HPDE6-E6E7 (cell line): ENCODE measurements at regions not wholly inside any gene's neighbourhood (a gene's known extent, or its start where the extent isn't known, plus 50 kb on each side); places are given as distances from the start of the nearest gene placed in this dataset.
A peak's percentile ranks its signal among the peaks of the same experiment; 100 is the strongest.
"Not testable (repeated sequence)": the region's sequence is repeated elsewhere in the genome, so short reads cannot be mapped to it uniquely, and the experiment has no call there.

Experiments used
- DNase-seq: peaks from one replicate; pipeline ENCODE4 v3.0.0; 2011; ENCODE audit warnings: missing footprints; ENCODE audit errors: extremely low spot score

DNA sequence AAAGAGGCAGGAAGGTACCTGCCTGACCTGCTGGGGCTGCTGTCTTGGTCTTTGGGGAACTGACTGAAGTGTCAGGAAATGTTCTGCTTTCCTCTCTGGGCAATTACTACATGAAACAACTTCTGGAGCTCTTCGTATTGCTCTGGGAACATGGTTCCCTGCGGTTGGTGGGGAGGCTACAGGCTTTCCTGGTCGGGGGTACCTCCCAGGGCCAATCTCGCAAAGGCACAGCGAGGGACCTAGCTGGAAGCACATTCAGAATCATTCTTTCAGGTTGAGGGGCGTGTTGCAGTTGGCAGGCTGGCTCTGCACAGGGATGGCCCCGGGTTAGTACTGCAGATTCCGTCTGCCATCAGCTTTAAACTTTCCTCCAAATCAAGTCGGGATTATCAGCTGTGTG, 88.9 kb upstream of the RANBP3L start:
- no peak for DNase-seq

DNA sequence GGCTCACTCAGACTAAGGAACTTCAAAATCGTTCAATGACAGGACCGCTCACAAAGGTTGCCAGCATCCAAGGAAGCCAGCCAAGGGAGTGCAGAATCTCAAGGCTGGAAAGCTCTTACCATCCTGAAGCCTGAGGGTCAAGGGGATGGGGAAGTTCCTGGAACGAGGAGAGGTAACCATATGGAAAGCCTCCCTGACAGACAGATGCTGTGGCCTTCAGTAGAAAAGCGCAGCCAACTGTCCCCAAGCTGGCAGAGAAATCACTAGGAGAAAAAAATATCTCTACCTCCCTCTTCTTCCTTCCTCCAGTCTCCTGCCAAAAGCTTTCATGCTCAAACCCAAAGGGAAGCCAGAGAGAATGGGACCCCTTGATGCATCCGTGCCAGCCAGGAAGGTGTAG, 90.5 kb upstream of the RANBP3L start:
- DNase-seq, result no peak

DNA sequence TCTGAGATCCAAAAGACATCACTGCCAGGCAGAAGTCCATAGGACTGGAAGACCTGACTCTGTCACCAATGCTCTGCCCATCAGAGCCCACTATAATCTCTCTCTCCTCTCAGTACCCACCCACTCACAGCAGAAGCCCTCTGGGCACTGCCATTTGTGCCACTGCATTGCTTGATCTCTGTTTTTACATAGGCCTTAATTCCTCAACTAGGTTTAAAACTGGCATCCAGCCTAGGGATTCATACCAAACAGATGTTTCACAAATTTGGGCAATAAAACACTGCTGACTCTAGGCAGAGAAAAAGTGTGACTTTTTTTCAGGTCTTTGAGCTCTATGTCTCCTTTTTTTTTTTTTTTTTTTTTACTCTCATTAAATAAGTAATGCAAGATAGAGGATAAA, 91.1 kb upstream of the RANBP3L start:
- no peak for DNase-seq

DNA sequence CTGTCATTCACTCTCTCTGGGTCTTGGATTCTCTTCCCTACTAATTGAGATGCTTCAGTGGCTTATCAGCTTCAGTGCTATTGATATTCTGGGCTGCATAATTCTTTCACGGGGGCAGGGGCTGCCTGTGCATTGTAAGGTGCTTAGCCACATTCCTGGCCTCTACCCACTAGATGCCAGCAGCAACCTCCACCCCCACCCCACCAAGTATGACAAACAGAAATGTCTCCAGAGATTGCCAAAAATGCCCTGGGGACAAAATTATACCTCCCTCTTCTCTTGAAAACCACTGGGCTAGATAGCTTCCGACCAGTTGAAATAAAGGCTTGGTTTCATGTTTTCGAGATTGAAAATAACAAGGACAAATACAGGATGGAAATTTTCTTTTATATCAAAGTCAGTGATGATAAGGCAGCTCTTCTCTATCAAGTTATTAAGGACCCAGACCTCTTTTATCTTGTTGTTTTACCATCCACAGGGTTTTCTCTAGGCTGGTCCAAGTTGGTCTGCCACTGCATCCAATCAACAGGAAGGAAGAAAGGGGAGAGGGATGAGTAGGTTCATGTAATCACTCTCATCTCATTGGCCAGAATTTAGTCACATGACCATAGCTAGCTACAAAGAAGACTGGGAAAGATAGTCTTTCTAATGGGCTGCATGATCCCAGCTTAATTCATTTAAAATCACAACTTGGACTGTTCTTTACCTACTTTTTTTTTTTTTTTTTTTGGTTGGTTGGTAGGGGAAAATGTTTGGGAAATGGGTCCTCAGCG, 92.1 kb upstream of the RANBP3L start:
- no peak for DNase-seq

DNA sequence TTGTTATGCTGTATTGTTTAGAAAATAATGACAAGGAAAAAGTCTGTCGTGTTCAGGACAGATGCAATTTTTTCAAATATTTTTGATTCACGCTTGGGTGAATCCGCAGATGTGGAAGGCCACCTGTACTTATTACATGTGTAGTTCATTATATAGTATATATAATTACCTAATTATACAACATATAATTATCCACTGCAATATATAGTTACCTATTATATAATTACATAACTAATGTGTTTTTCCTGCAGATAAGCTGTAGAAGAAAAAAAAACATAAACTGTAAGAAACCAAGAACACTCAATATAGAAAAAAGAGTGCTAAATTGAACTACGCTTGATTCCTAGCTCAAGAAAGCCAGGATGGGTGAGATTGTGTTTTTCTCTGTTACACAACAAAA, 93.6 kb upstream of the RANBP3L start:
- DNase-seq, result no peak

DNA sequence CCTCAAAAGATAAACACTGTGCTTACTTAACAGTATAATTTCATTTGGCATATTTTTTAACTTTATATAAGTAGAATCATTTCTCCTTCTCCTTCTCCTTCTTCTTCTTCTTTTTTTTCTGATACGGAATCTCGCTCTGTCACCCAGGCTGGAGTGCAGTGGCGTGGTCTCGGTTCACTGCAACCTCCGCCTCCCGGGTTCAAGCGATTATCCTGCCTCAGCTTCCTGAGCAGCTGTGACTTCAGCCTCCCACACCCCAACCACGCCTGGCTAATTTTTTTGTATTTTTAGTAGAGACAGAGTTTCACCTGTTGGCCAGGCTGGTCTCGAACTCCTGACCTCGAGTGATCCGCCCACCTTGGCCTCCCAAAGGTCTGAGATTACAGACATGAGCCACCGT, 94.2 kb upstream of the RANBP3L start:
- not testable (repeated sequence) for DNase-seq

DNA sequence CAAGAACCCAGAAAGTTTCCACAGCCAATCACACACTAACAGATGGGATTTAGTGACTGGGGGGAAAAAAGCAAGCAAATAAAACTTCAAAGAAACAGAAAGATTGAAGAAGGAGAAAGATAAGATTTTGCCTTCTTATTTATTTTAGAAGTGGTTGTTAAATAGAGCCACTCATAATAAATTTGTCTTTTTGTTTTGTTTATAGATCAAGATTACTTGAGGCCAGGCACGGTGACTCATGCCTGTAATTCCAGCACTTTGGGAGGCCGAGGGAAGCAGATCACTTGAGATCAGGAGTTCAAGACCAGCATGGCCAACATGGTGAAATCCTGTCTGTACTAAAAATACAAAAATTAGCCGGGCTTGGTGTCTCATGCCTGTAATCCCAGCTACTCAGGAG, 94.9 kb upstream of the RANBP3L start:
- DNase-seq, result no peak

DNA sequence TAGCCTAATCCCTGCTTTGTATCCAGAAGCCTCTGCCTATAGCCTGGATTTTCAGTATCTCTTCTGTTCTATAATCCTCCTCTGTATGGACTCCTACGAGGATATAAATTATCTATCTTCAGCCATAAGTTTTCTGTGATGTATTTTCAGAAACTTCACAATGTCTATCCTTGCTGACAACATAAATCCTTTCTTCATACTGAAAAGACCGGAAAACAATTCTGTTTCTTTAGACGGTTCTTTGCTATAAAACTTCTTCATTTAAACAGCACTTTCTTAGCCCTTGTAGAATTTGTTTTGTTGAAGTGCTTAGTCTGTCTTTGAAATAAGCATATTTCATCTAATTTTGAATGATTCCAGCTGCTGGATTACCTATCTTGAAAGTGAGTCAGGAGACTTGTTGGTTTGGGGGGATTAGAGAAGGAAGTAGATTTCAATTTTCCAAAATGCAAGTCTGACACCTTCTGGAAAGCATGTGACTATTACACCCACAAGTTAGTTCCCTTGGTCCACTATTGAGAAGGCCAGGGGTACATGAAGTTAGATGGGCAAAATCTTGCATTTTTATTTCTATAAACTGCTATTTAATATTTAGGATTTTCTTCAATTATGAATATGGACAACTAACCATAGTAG, 96.3 kb upstream of the RANBP3L start:
- DNase-seq, result no peak

DNA sequence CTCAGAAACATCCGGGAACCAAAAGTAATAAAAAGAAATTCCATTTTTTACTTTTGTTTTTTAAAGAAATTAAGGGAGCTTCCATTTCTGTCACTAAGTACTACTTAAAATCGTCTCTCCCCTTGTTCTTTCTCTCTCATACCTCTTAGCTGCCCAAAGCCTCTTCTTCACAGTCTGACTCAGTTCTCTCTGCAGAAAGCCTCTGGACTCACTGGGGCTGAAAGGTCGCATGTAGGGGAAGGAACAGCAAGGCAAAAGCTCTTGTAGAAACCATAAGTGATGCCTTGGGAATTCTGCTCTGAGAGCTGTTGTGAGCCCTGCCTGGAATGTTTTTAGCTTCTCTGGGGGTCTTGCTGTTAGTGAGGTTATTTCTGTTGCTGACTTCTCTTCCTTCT, 100.8 kb upstream of the RANBP3L start:
- no peak for DNase-seq

DNA sequence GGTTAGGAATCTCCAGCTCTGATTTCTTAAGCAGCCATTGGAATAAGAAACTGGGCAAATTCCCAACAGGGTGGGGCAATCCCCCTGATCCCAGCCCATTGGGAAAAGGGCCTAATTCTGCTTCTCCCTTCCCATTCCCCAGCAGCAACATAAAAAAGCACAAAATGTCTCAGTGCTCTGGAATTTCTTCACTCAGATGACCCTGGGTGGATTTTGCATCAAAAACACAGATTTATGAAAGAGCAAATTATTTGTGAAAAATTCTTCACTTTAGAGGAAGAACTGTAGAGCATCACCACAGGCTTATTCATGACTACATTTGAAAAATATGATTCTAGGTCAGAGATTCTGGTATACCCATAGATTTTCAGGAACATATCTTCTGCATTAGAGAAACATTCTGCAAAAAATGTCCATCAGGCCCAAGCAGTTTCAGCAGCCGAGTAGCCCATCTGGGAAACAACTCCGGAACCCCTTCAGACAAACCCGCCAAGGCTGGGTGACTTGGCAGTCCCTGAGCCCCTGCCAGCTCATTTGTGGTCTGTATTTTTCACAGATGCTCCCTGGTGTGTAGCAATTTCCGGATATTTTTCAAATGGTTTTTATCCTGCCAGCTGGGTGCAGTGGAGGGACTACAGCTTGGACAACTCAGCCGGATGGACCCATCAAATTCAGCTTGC, 102.1 kb upstream of the RANBP3L start:
- no peak for DNase-seq

DNA sequence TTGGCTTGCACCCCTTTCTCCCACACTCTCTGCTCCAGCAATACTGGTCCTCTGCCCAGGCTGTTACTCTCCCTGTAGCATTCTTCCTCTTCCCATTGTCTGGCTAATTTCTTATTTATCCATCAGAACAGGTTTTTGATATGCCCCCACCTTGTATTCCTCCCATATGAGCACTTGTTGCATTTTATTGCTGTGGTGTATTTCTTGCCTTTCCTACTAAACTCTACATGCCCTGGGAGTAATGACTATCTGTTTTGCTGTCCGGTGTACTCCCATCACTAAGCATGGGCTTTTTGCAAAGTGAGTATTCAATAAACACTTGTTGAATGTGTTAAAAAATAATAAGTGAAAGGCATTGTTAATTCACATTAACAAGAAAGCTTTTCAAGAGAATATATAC, 104.3 kb upstream of the RANBP3L start:
- DNase-seq, result no peak

DNA sequence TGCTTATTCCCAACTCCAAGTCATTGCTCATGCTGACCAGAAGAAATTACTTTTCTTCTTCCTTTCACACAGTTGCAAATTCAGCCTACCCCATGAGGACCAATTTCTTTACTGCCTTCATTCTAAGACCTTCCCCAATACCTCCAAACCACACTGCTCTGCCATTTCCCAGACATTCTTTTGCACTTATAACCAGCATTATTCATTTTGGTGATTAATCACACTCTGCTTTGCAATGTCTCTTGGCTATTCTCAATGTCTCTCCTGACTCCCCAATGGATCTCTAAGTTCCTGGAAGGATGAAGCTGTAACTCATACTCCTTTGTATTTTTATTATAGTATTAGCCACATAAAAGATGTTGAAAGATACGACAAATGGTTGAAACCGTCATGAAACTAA, 105.7 kb upstream of the RANBP3L start:
- DNase-seq, result no peak

DNA sequence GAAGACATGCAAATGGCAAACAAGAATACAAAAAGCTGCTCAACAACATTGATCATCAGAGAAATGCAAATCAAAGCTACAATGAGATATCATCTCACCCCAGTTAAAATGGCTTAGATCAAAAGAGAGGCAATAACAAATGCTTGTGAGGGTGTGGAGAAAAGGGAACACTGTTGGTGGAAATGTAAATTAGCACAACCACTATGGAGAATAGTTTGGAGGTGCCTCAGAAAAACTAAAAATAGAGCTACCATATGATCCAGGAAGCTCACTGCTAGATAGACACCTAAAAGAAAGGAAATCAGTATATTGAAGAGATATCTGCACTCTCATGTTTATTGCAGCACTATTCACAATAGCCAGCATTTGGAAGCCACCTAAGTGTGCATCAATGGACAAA, 108.0 kb upstream of the RANBP3L start:
- not testable (repeated sequence) for DNase-seq

DNA sequence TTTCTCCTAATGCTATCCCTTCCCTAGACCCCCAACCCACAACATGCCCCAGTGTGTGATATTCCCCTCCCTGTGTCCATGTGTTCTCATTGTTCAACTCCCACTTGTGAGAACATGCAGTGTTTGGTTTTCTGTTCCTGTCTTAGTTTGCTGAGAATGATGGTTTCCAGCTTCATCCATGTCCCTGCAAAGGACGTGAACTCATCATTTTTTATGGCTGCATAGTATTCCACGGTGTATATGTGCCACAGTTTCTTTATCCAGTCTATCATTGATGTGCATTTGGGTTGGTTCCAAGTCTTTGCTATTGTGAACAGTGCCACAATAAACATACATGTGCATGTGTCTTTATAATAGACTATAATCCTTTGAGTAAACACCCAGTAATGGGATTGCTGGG, 109.0 kb upstream of the RANBP3L start:
- not testable (repeated sequence) for DNase-seq

DNA sequence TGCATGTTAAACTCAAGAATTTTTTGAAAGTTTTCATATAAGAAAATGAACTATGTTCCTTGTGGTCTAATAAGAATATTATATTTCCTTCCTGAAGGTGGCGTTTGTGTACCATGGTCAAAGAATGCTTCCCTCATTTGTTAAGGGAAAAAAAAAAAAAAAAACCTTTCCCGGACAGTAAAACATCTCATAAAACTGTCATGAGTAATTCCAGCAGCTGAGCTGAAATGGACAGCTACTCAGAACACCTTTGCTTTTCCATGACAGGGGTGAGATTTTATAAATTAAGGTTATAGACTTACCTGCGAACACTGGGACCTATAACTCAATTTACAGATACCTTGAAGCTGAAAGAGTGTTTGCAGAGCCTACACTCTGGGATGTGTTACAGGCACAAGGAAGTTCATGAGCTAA, 113.2 kb upstream of the RANBP3L start:
- DNase-seq, result no peak

DNA sequence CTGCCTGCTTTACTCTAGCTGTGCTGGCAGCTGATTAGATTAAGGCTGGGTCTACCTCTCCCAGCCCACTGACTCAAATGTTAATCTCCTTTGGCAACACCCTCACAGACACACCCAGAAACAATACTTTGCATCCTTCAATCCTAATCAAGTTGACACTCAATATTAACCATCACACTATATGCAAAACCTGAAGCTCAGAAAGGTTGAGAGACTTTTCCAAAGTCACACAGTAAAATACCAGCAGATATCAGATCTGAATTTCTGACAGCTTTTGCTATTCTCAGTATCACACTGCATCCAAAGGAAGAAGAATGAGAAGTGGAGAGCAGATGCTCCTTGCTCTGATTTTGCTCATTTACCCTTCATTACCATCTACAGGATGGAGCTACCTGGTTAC, 114.9 kb upstream of the RANBP3L start:
- no peak for DNase-seq

DNA sequence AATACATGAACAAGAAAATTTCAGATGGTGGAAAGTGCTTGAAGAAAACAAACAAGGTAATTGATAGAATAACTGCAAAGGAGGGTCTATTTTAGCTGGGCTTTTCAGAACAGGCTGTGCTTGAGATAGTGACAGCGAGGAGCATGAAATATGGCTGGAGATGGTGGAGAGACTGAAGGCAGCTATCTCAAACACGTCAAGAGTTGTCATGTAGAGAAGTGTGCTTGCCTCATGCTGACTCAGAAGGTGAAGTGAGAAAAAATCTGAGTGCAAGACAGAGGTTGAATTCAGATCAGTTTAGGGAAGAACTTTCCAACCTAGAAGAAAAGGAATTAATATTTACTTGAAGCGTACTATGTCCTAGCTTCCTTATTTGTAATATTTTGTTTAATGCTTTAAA, 115.5 kb upstream of the RANBP3L start:
- DNase-seq, result no peak

DNA sequence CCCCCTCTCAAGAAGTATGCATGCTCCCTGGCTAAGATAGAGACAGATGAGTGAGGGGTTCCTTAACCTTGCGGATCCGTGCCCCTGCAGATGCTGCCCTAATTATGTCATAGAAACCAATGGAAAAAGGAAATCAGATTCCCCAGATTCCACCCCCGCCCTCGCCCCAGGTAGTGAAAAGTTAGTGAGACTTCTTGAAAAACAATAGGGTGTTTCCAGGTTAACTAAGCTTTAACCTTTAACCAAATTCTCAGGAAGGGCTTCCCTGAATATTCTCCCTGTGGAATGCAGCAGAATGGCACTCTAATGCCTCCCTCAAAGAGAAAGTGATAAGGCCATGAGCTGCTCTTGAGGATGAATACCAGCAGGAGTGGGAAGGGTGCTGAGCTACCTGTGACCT, 116.0 kb upstream of the RANBP3L start:
- DNase-seq, result no peak

DNA sequence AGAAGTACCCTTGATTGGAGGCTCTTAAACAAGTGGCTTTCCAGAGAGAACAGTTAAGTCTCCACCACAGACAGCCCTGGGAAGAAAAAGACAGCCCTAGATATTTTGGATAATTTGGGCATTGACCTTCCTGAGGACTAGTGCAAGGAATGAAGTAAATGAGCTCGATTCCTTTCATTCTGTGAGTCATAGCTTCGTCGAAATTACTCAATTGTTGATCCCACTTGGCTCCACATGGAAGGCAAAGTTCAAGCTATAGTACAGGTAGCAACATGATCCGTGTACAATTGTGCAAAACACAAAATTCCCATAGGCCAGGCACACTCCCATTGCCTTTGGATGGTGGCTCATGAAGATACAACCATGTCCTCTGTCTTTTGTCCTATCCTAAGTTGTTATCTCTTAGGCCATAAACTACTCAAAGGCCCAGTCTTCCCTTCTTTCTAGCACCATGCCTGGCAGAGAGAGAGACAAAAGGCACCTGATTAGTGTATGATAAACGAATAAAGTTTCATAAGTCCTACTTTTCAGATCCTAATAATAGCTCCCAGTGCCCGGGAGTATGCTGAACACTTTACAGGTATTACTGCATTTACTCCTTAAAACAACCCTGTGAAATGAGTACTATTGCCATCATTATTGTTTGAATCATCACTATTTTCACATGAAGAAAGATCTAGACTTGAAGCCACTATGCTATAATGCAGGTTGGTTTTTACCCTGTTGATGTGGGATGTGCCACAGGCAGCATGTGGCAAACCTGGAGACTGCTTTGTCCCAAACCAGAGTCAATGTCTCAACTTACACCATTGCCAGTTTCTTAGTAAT, 116.7 kb upstream of the RANBP3L start:
- DNase-seq, result peak; percentile 49

DNA sequence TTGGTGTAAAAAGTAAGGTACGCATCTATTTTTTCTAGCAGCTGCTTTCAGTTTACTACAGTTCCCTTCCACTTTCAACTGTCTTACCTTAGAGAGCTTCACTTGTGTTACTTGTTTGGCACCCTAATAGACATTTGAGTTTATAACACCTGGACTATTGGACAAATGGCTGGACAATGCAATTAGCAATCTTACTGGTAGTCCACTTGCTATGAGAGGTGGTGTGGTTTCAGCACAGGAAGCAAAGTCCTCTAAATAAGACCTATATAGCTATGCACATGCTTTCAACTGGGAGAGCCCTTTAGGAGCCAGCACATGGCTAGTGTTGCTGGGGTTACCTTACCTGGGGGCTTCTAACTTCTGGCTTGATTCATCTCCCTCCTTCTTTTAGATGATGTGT, 119.6 kb upstream of the RANBP3L start:
- DNase-seq, result no peak

DNA sequence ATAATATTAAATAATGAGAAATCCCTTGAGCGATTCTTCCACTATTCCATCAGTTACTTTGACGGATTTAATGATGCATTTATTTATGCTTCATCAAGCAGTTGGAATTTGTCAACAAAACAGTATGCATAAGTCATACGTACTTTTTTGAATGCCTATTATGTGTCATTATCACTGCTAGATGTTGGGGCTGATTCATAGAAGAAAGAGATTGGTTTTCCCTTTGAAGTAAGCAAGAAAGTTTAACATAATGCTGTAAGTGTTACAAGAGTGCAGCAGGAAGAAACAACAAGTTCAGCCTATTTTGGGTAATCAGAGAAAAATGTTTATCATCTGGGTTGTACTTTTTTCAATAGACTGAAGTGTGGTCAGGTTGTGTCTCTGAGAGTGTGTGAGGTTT, 121.2 kb upstream of the RANBP3L start:
- DNase-seq, result no peak

DNA sequence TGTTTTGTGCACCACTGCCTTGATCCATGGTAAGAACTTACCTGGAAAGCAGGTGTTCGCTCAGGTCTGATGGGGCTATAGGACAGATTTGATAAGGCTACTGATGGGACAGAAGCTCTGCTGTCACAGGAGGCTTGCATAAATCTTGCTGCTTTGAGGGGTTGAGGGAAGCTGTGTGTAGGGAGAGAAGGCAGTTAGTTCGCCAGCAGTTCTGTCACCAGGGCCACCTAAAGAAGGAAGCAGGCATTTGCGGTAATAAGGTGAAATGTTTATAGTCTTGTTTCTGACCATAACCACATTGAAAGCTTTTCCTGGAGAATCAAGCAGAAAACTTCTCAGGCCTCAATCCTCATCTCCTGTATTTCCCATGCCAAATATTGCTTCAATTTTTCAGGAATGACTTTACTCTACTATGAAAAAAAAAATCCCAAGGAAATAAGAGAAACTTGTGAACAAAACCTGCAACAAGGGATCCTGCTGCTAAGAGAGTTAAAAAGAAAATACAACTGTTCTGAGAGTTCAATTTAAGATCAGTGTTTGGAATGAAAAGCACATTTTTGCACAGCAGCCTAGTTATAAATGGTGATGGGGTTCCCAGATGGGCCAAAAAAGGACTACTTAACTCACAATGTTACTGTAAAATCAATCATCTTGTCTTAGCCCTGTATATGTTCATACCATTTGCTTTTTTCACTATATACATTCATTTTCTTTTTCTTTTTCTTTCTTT, 122.0 kb upstream of the RANBP3L start:
- no peak for DNase-seq
